Left forelimb (tissue), 1 donor: ENCODE measurements at regions not wholly inside any gene's neighbourhood (a gene's known extent, or its start where the extent isn't known, plus 50 kb on each side); places are given as distances from the start of the nearest gene placed in this dataset.

Experiments
- DNase-seq: peaks from one replicate; pipeline ENCODE4 v3.0.0-alpha.2; 2018; ENCODE audit warnings: low spot score

DNA sequence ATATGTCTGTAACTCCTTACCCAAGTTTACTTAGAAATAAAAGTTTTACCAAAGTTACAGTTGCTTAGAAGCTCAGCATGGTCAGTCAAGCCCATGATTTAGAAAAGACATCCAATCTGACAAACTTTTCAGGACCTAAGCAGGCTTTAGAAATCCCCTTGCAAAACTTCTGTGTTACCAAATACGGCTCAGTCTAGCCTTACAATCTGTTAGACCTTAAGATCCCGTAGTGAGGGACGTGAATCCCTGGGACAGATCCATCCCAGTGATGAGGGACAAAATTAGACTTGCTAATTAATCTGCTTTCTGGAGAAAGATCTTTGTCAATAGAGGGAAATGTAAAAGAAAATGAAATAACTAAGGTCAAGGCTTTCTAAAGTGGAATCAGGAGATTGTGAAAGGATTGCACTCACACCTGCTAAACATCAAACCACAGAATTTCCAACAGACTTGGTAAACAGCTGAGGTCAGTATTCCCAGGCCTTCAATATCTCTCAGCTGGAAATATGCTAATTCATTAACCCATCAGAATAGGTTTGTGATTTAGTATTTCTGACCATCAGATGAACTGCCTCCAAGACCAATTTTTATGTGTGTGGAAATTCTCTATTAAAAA lies 375.3 kb downstream of the DUSP10 start:
- no peak for DNase-seq

DNA sequence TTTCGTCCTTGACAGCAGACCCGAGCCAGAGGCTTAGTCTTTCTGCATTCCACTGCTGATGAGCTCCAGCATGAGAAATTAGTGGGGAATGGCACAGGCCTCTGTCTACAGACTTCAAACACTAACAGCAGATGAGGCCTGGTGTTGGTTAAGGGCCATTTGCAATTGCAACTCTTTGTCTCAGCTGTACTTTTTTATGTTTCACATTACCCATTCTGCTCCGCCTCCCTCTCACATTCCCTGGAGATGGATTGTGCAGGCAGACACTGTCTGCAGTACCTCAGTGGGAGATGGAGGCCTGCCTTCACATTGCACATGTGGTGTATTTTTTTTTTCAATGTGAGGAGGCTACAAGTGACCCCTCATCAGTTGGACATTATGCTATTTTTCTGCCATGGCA lies 370.2 kb downstream of the DUSP10 start:
- no peak for DNase-seq

- DNase-seq = no peak
These were observed 368.1 kb downstream of the DUSP10 start for GRCh38 chr1:221373795-221374194.

DNA sequence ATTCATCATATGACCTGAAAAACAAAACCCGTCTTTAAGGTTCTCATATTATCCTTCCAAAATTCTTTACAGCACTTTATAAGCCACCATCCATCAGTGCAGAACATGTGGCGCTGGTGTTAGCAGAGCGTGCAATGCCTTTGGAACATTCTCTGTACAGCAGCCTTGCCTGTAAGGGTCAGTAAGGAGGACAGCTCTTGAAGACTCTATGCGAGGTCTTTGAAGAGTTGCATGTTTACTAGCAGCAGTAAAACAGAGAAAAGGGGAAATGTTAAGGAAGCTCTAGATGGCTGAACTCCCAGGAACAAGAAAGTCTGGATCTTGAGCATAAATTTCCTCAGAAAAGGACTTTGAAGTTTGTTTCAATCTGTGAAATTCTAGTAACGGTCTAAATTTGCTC lies 365.6 kb downstream of the DUSP10 start:
- DNase-seq = no peak

- no peak for DNase-seq
These were observed 359.8 kb downstream of the DUSP10 start for GRCh38 chr1:221381910-221382623.

DNA sequence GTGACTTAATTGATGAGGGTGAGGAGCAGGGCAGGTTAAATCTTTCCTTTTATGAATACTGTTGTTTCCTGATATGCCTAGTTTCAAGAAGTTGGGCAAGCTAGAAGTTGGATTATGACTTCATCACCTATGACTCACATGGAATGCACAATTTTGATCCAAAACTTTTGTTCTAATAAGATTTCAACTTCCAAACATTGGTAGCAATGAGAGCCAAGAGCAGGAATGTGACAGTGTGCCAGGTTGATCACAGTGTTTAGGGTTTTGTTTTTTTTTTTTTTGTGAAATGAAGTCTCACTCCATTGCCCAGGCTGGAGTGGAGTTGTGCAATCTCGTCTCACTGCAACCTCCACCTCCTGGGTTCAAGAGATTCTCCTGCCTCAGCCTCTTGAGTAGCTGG lies 349.4 kb downstream of the DUSP10 start:
- DNase-seq = no peak

GRCh38 chr1:221394011-221394544 lies 347.8 kb downstream of the DUSP10 start:
- no peak for DNase-seq

- no peak for DNase-seq
These were observed 345.4 kb downstream of the DUSP10 start for GRCh38 chr1:221396526-221396925.

DNA sequence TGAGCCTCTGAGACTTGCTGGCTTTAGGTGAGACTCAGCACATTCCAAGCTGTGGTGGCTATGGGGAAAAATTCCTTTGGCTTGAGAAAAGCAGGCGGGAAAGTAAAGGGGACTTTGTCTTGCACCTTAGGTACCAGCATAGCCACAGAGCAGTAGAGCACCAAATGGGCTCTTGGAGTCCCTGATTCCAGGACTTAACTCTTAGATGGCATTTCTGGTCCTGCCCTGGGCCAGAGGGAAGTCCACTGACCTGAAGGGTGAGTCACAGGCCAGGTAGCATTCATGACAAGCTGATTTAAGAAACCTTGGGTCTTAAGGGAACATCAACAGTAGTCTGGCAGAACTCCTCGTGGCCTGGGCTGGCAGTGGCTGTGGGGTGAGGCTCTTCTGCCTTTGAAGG lies 344.7 kb downstream of the DUSP10 start:
- no peak for DNase-seq

DNA sequence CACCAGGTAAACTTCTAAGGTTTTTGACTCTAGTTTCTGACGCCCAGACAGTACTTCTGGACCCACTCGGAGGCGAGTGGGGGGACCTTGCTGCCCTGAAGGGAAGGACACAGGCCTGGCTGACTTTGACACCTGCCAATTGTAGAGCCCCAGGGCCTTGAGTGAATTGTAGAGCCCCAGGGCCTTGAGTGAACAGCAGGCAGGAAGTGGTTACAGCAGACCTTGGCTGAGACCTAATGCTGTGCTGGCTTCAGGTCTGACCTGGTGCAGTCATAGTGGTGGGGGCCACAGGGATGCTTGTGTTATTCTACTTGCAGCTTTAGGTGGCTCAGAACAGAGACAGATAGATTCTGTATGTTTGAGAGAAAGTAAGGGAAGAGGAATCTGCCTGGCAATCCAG lies 344.3 kb downstream of the DUSP10 start:
- no peak for DNase-seq

DNA sequence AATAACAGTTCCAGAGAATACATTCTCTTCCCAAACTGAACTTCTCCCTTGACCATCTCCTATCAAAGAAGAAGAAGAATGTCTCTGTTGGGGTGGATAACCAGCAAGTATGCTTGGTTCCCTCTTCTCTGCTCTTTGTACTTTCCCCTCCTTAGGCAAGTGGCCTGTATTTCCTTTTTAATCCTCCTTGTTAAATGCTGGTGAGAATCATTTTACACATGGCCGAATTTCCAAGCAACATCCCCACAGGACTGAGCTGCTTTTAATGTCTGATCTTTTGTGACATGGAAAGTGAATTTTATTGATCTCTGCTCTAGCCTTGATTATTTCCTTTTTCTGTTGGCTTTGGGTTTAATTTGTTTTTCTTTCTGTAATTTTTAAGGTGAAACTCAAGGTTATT lies 336.7 kb downstream of the DUSP10 start:
- DNase-seq = no peak

GRCh38 chr1:221408117-221408803 lies 333.6 kb downstream of the DUSP10 start:
- no peak for DNase-seq

DNA sequence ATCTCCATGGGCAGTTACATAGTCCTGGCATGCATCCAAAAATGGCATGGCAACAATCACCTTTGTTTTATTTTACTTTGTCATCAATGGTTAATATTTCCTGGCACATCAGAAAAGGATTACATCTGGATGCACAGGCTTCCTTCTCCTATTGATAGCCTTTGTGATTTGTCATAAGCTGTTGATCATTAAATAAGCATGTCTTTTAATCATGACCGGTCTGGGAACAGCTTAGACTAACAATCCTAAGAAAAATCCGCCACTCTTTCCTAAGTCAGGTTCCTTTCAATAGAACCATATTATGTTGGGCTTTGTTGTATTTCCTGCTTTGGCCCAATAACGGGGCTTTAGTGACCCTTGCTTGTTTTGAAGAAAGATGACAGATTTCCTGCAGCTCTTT lies 330.6 kb downstream of the DUSP10 start:
- DNase-seq = no peak

DNA sequence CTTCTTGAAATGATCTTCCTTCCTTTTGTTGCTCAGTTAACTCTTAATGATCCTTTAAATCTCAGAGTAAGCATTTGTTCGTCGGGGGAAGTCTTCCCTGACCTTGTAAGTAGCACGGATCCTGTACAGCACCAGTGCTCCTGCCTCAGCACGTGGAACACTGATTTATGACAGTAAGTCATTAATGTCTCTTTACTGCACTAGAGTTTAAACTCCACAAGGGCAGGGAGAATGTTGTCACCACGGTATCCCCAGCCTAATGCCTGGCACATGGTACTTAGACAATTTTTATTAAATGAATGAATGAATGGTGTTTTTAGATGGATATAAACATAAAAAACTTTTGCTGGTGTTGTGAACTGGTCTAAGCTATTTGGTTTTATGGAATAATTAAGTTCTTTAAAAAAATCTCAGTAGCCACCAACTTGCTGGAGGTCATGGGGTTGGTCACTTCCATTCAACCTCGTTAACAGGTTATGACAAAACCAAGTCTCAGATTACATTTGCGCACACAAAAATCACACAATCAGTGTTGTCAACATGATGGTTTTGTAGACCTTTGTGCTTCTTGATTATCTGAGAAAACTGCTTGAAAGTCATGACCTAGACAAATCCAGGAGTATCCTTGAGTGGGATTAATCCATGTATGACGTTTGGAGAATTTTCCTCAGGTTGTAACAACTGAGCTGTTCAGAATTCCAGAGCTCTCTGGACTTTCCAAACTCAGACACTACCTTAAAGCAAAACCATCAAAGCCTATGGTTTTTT lies 326.9 kb downstream of the DUSP10 start:
- no peak for DNase-seq

DNA sequence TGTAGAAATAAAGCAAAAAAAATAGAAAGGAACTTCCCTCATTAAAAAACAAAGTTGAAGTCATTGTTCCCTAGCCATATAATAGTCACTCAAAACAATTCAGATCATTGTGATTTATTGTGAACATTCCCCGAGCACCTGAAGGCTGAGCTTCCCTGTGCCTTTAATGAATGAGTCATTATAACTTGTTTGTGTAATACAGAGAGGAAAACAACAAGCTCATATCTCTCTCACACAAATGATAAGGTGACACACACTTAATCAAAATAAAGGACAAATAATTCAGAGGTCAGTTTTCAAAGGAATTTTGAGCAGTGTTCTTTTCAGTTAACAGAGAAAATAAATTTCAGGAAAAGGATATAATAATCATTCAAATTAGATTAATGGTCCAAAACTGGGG lies 326.2 kb downstream of the DUSP10 start:
- no peak for DNase-seq

- no peak for DNase-seq
These were observed 325.7 kb downstream of the DUSP10 start for GRCh38 chr1:221416142-221416541.

- DNase-seq = no peak
These were observed 325.2 kb downstream of the DUSP10 start for GRCh38 chr1:221416723-221417122.

GRCh38 chr1:221418346-221418745 lies 323.5 kb downstream of the DUSP10 start:
- DNase-seq = no peak

DNA sequence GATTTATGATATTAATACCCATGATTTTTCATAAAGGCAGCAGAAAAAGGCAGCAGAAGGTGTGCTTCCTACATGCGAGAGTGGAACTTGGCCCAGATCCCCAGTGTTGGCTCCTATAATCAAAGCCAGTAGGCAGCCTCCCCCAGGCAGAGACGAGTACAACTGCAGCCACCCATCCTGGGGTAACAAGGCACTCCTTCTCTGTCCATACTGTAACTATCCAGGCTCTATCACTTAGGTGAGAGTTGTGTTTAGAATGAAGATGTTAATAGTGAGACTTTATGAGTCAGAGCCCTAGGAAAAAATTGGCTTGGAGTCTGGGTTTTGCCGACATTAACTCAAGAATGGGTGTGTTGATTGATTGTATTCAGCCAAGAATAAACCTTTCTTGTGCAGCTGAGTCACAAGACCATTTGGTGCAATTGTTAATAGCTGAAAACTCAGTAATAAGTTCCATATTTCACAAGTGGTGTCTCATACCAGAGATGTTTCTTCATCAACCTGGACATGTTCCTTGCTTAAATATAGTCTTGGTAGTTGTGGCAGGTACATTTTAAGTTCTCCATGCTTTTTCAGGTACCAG lies 322.3 kb downstream of the DUSP10 start:
- no peak for DNase-seq

DNA sequence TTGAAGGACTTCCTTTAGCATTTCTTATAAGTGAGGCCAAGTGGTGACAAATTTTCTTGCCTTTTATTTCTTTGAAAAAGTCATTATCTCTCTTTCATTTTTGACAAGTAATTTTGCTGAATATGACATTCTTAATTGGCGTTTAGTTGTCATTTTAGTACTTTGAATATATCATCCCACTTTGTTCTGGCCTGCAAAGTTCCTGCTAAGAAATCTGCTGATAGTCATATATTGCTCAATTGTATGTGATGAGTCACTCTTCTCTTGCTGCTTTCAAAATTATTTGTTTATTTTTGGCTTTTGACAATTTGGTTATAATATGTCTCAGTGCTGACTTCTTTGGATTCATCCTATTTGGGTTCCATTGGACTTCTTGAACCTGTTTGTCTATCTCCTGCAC lies 312.6 kb downstream of the DUSP10 start:
- DNase-seq = no peak

- no peak for DNase-seq
These were observed 311.5 kb downstream of the DUSP10 start for GRCh38 chr1:221430152-221430960.
